GM12878 (cell line): ENCODE measurements at regions not wholly inside any gene's neighbourhood (a gene's known extent, or its start where the extent isn't known, plus 50 kb on each side); places are given as distances from the start of the nearest gene placed in this dataset.
"Not testable (repeated sequence)": the region's sequence is repeated elsewhere in the genome, so short reads cannot be mapped to it uniquely, and the experiment has no call there.

Experiments used
- ATAC-seq: fragments of 200-7000 bp; cut with Tn5 transposase; 3 replicates; pipeline ENCODE4 v1.9.1; 2020; ENCODE audit warnings: mild to moderate bottlenecking, moderate library complexity
- BruUV-seq: library from RNA; stranded (reverse); fragments of 400-500 nt; replicated peaks from 2 replicates; lab custom pipeline; 2021; lab: Mats Ljungman, UMichigan
- CTCF ChIA-PET: fragments of 300-600 bp; sonication (Branson Sonifier 250); formaldehyde crosslinking; extraction: SDS; loops from one replicate; lab custom pipeline; 2021; ENCODE audit warnings: inconsistent platforms; lab: Yijun Ruan, JAX
- POLR2A ChIA-PET: fragments of 350-600 bp; formaldehyde crosslinking; extraction: SDS; loops from one replicate; lab custom pipeline; 2021; ENCODE audit warnings: inconsistent platforms; lab: Charles Lee
- RAD21 ChIA-PET: fragments of 300-600 bp; sonication (Branson Sonifier 250); formaldehyde crosslinking; loops from one replicate; lab custom pipeline; 2023; ENCODE audit warnings: antibody characterized with exemption; ENCODE audit not compliant: unreplicated experiment; lab: Charles Lee
- SMC1A ChIA-PET: fragments of 300-600 bp; sonication (Branson Sonifier 250); formaldehyde crosslinking; loops from one replicate; lab custom pipeline; 2023; ENCODE audit not compliant: unreplicated experiment, uncharacterized antibody; lab: Charles Lee
- DNase-seq: peaks from one replicate; pipeline ENCODE4 v3.0.0-alpha.2; 2011; ENCODE audit warnings: low read depth, low spot score
- FAIRE-seq: peaks from 3 replicates; lab custom pipeline; 2011; peaks lifted over from hg19 to GRCh38; lab: Jason Lieb, UNC
- H2AFZ ChIP-seq: 2 replicates; pipeline ENCODE4 v1.6.0; 2011; ENCODE audit warnings: low read depth, low read length, control low read depth; ENCODE audit not compliant: control insufficient read depth
- H3K27ac ChIP-seq: 2 replicates; pipeline ENCODE4 v1.5.1; 2011; ENCODE audit warnings: control low read depth; ENCODE audit not compliant: control insufficient read depth, insufficient read depth
- H3K27me3 ChIP-seq, 2 experiments: replicated peaks in 1 of 2; 2 replicates each; pipeline versions ENCODE4 v1.6.0 to v1.6.1; 2011; ENCODE audit warnings: low read length in 1 of 2; ENCODE audit not compliant: control insufficient read depth in 2 of 2, insufficient read depth in 2 of 2
- H3K36me3 ChIP-seq, 2 experiments: 2 replicates each; pipeline ENCODE4 v1.5.1; 2011; ENCODE audit warnings: low read length in 1 of 2; ENCODE audit not compliant: control insufficient read depth in 2 of 2, insufficient read depth in 2 of 2
- H3K4me1 ChIP-seq: 2 replicates; pipeline ENCODE4 v1.6.1; 2011; ENCODE audit warnings: mild to moderate bottlenecking, low read length, moderate library complexity, mixed read lengths; ENCODE audit not compliant: control insufficient read depth, insufficient read depth
- H3K4me2 ChIP-seq: 2 replicates; pipeline ENCODE4 v1.6.0; 2011; ENCODE audit warnings: control low read depth; ENCODE audit not compliant: control insufficient read depth, insufficient read depth
- H3K4me3 ChIP-seq: fragments of 200-600 bp; sonication (generic); 2 replicates; pipeline ENCODE4 v1.5.1; 2016
- H3K79me2 ChIP-seq: 2 replicates; pipeline ENCODE4 v1.6.0; 2011; ENCODE audit warnings: low read length; ENCODE audit not compliant: control insufficient read depth, insufficient read depth
- H3K9ac ChIP-seq: 2 replicates; pipeline ENCODE4 v1.8.0; 2011; ENCODE audit warnings: low read length, control low read depth, mixed read lengths; ENCODE audit not compliant: control insufficient read depth, insufficient read depth
- H3K9me3 ChIP-seq: replicated peaks from 3 replicates; pipeline ENCODE4 v1.5.1; 2011; ENCODE audit warnings: mild to moderate bottlenecking, low read length; ENCODE audit not compliant: control insufficient read depth, insufficient read depth
- H4K20me1 ChIP-seq: 2 replicates; pipeline ENCODE4 v1.6.0; 2011; ENCODE audit not compliant: control insufficient read depth, insufficient read depth
- CHD4 ChIP-seq: fragments of 200-600 bp; sonication (generic); IDR thresholded peaks from 2 replicates; pipeline ENCODE4 v1.6.1; 2016; ENCODE audit warnings: mild to moderate bottlenecking
- CREM ChIP-seq: IDR thresholded peaks from 2 replicates; pipeline ENCODE4 v1.6.1; 2014; ENCODE audit warnings: antibody characterized with exemption, low read depth
- ETV6 ChIP-seq, 2 experiments: fragments of 450-650 bp in 1 of 2; IDR thresholded peaks in 1 of 2; conservative IDR thresholded peaks in 1 of 2; 2 replicates each; pipeline ENCODE4 v1.6.1; 2014; ENCODE audit warnings: antibody characterized with exemption in 1 of 2, borderline replicate concordance in 1 of 2, low read depth in 1 of 2, mild to moderate bottlenecking in 1 of 2, moderate library complexity in 1 of 2
- IKZF1 ChIP-seq: fragments of 450-650 bp; conservative IDR thresholded peaks from 2 replicates; pipeline ENCODE4 v1.6.1; 2017; ENCODE audit warnings: antibody characterized with exemption, mild to moderate bottlenecking
- RUNX3 ChIP-seq: IDR thresholded peaks from 2 replicates; pipeline ENCODE4 v1.6.1; 2012; ENCODE audit warnings: low read length, inconsistent platforms
- SMARCA5 ChIP-seq: fragments of 450-650 bp; IDR thresholded peaks from 2 replicates; pipeline ENCODE4 v1.6.1; 2017; ENCODE audit warnings: mild to moderate bottlenecking
- ZNF217 ChIP-seq: fragments of 450-650 bp; IDR thresholded peaks from 2 replicates; pipeline ENCODE4 v1.6.1; 2017; ENCODE audit warnings: antibody characterized with exemption, mild to moderate bottlenecking
- ZNF24 ChIP-seq: fragments of 450-650 bp; IDR thresholded peaks from 2 replicates; pipeline ENCODE4 v1.6.1; 2017; ENCODE audit warnings: antibody characterized with exemption, mild to moderate bottlenecking
- WGBS: methylation state at CpG from one replicate; pipeline ENCODE4 v1.1.6; 2016; ENCODE audit warnings: low lambda C conversion rate; ENCODE audit not compliant: insufficient replicate concordance, insufficient coverage; ENCODE audit errors: missing lambda C conversion rate; 5-methylcytosine and 5-hydroxymethylcytosine counted together
- in situ Hi-C: fragments of 300-500 bp; cut with MboI; formaldehyde crosslinking; loops from 9 replicates; pipeline ENCODE4 v1.14.3; 2018; ENCODE audit warnings: mixed read lengths
- intact Hi-C: fragments of 100-400 bp; cut with micrococcal nuclease; formaldehyde crosslinking; loops from one replicate; pipeline ENCODE4 v1.14.2; 2022; ENCODE audit not compliant: unreplicated experiment
- TF ChIP-seq, protein P1 (sequence below): fragments of 450-650 bp; IDR thresholded peaks from 2 replicates; pipeline ENCODE4 v1.6.1; 2016; ENCODE audit warnings: mild to moderate bottlenecking

GRCh38 chr6:34640074-34640849, 56.3 kb downstream of the ILRUN start:
- SMC1A ChIA-PET, result interaction anchor here (0.7 to 11.9 kb wide), 15 partner anchors 10 to 340 kb away, joined by 3 to 251 read pairs (median 9); partner anchors contain the start of genes BLTP3A, ILRUN, SNRPC and TAF11
- peaks cover 32% of the 10 kb centered on the region for H3K4me1 ChIP-seq
- POLR2A ChIA-PET, result interaction anchor here (0.5 to 11.0 kb wide), 10 partner anchors 11 to 1323 kb away, joined by 3 to 246 read pairs (median 6); partner anchors contain the start of genes BLTP3A, ILRUN and ZBTB22
- H4K20me1 ChIP-seq, H2AFZ ChIP-seq, H3K27me3 ChIP-seq, DNase-seq, in situ Hi-C loops, intact Hi-C loops, FAIRE-seq, BruUV-seq, H3K9me3 ChIP-seq: not testable (repeated sequence)
- peak overlapping the region; percentile 53 for H3K9ac ChIP-seq
- CTCF ChIA-PET, result interaction anchor here (0.6 to 11.0 kb wide), 10 partner anchors 11 to 117 kb away, joined by 3 to 131 read pairs (median 10); partner anchors contain the start of gene SNRPC
- H3K27ac ChIP-seq, result peak overlapping the region; percentile 93
- RAD21 ChIA-PET, result interaction anchor here (0.7 to 11.8 kb wide), 17 partner anchors 9 to 180 kb away, joined by 3 to 239 read pairs (median 7); partner anchors contain the start of genes ILRUN and SNRPC
- peaks cover under 1 to 12% of the 10 kb centered on the region in 2 experiments for H3K36me3 ChIP-seq
- 0 out of 2 replicates have a peak overlapping the region, but pooled peaks have one; percentile 16 for H3K4me3 ChIP-seq
- peaks cover 55% of the 10 kb centered on the region for H3K79me2 ChIP-seq
- 0 out of 2 replicates have a peak, but pooled peaks have one; percentile 11 for TF ChIP-seq RUNX3
- 0 out of 2 replicates have a peak, but pooled peaks have one; percentile 31 for TF ChIP-seq IKZF1
- TF ChIP-seq CHD4, result 0 out of 2 replicates have a peak, but pooled peaks have one; percentile 71
- TF ChIP-seq, protein P1, sequence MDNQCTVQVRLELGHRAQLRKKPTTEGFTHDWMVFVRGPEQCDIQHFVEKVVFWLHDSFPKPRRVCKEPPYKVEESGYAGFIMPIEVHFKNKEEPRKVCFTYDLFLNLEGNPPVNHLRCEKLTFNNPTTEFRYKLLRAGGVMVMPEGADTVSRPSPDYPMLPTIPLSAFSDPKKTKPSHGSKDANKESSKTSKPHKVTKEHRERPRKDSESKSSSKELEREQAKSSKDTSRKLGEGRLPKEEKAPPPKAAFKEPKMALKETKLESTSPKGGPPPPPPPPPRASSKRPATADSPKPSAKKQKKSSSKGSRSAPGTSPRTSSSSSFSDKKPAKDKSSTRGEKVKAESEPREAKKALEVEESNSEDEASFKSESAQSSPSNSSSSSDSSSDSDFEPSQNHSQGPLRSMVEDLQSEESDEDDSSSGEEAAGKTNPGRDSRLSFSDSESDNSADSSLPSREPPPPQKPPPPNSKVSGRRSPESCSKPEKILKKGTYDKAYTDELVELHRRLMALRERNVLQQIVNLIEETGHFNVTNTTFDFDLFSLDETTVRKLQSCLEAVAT, result peak; percentile 22; the same call in 1 of the 2 replicates
- TF ChIP-seq SMARCA5, result peak; percentile 61; the same call in 1 of the 2 replicates
- peak in 1 of 2 experiments; percentile 32; a peak in 1 of 4 replicates for TF ChIP-seq ETV6 (conservative IDR thresholded peaks at IDR 0.05 in 1 of 2, IDR thresholded peaks at IDR 0.05 in 1 of 2; ENCODE audit: borderline replicate concordance in 1 of 2, low read depth in 1 of 2)
- peak; percentile 84 for TF ChIP-seq ZNF217
- TF ChIP-seq CREM, result peak; percentile 14; the same call in 1 of the 2 replicates
- peak; percentile 92 for TF ChIP-seq ZNF24
- ATAC-seq, result peak; percentile 60
- peak overlapping the region; percentile 70 for H3K4me2 ChIP-seq
- 76% methylated on average over 16 of the region's 16 CpGs for WGBS
